Endothelial cell of umbilical vein (primary cell): ENCODE measurements at regions not wholly inside any gene's neighbourhood (a gene's known extent, or its start where the extent isn't known, plus 50 kb on each side); places are given as distances from the start of the nearest gene placed in this dataset.

ENCODE experiments used
- BruUV-seq: library from RNA; stranded (reverse); fragments of 400-500 nt; replicated peaks from 2 replicates; lab custom pipeline; 2021; lab: Mats Ljungman, UMichigan
- CTCF ChIA-PET: fragments of 300-600, 350-600 bp; sonication (Branson Sonifier 250); formaldehyde crosslinking; loops from one replicate; lab custom pipeline; 2021; ENCODE audit warnings: antibody characterized with exemption, inconsistent platforms; lab: Charles Lee
- POLR2A ChIA-PET: fragments of 300-600, 350-600 bp; sonication (Branson Sonifier 250); formaldehyde crosslinking; loops from one replicate; lab custom pipeline; 2021; ENCODE audit warnings: antibody characterized with exemption, inconsistent platforms; lab: Charles Lee
- DNase-seq: peaks from one replicate; pipeline ENCODE4 v3.0.0-alpha.2; 2011; ENCODE audit warnings: low read depth, low spot score
- FAIRE-seq: peaks from 2 replicates; lab custom pipeline; 2011; peaks lifted over from hg19 to GRCh38; lab: Jason Lieb, UNC
- H2AFZ ChIP-seq: 2 replicates; pipeline ENCODE4 v1.6.0; 2012; ENCODE audit warnings: low read depth, low read length, control low read depth, inconsistent platforms
- H3K27ac ChIP-seq: 2 replicates; pipeline ENCODE4 v1.5.1; 2011; ENCODE audit warnings: low read depth, mild to moderate bottlenecking, control low read depth, low read length, moderate library complexity; ENCODE audit not compliant: insufficient read depth
- H3K27me3 ChIP-seq, 2 experiments: 2 replicates each; pipeline versions ENCODE4 v1.6.0 to v1.6.1; 2011; ENCODE audit warnings: low read length in 2 of 2, mixed read lengths in 1 of 2; ENCODE audit not compliant: control insufficient read depth in 2 of 2, insufficient read depth in 2 of 2
- H3K36me3 ChIP-seq, 2 experiments: 2 replicates in 1 of 2; 3 replicates in 1 of 2; pipeline ENCODE4 v1.5.1; 2011; ENCODE audit warnings: low read length in 2 of 2, mild to moderate bottlenecking in 1 of 2, moderate library complexity in 1 of 2; ENCODE audit not compliant: control insufficient read depth in 2 of 2, insufficient read depth in 2 of 2; ENCODE audit errors: extremely low read depth in 1 of 2
- H3K4me1 ChIP-seq: 3 replicates; pipeline ENCODE4 v1.5.1; 2011; ENCODE audit warnings: mild to moderate bottlenecking, low read length; ENCODE audit not compliant: control insufficient read depth, insufficient read depth; ENCODE audit errors: extremely low read depth
- H3K4me2 ChIP-seq: 2 replicates; pipeline ENCODE4 v1.6.1; 2011; ENCODE audit warnings: low read length, control low read depth, mixed read lengths; ENCODE audit not compliant: insufficient read depth
- H3K4me3 ChIP-seq, 3 experiments: fragments of 200-600 bp in 1 of 3; sonication (generic), shearing (Covaris generic) in 1 of 3; replicated peaks in 1 of 3; 2 replicates each; pipeline ENCODE4 v1.5.1; 2011 to 2016; ENCODE audit warnings: control low read depth in 3 of 3, low read length in 3 of 3, mild to moderate bottlenecking in 2 of 3, inconsistent platforms in 1 of 3, low read depth in 1 of 3, moderate library complexity in 1 of 3; ENCODE audit not compliant: insufficient read depth in 1 of 3
- H3K79me2 ChIP-seq: 2 replicates; pipeline ENCODE4 v1.6.0; 2012; ENCODE audit warnings: low read length, inconsistent platforms; ENCODE audit not compliant: control insufficient read depth, insufficient read depth
- H3K9ac ChIP-seq: replicated peaks from 2 replicates; pipeline ENCODE3; 2011; ENCODE audit warnings: low read length, control low read depth; ENCODE audit not compliant: insufficient read depth; ENCODE audit errors: extremely low read depth
- H3K9me1 ChIP-seq: replicated peaks from 3 replicates; pipeline ENCODE4 v1.6.0; 2011; ENCODE audit warnings: mild to moderate bottlenecking, low read length; ENCODE audit not compliant: control insufficient read depth, insufficient read depth; ENCODE audit errors: extremely low read depth
- H3K9me3 ChIP-seq: replicated peaks from 2 replicates; pipeline ENCODE4 v1.5.1; 2012; ENCODE audit warnings: low read length, inconsistent platforms; ENCODE audit not compliant: control insufficient read depth, insufficient read depth
- H4K20me1 ChIP-seq: replicated peaks from 2 replicates; pipeline ENCODE3; 2011; ENCODE audit warnings: mild to moderate bottlenecking, low read length; ENCODE audit not compliant: control insufficient read depth, insufficient read depth; ENCODE audit errors: extremely low read depth
- EZH2 ChIP-seq: IDR thresholded peaks from 2 replicates; pipeline ENCODE4 v1.6.1; 2012; ENCODE audit warnings: borderline replicate concordance, low read depth, mild to moderate bottlenecking, moderate library complexity, low read length, inconsistent platforms; ENCODE audit not compliant: severe bottlenecking
- FOS ChIP-seq: IDR thresholded peaks from 2 replicates; pipeline ENCODE4 v1.6.1; 2011; ENCODE audit warnings: mild to moderate bottlenecking, low read length, moderate library complexity, borderline replicate concordance; ENCODE audit not compliant: insufficient read depth
- GATA2 ChIP-seq: IDR thresholded peaks from 2 replicates; pipeline ENCODE4 v1.7.0; 2011; ENCODE audit warnings: low read depth, mild to moderate bottlenecking, moderate library complexity, mixed read lengths, low read length; ENCODE audit not compliant: insufficient read length, insufficient read depth
- JUN ChIP-seq: IDR thresholded peaks from 2 replicates; pipeline ENCODE4 v1.6.1; 2011; ENCODE audit warnings: borderline replicate concordance, low read depth; ENCODE audit not compliant: insufficient read length, insufficient read depth
- POLR2A ChIP-seq: IDR thresholded peaks from 2 replicates; pipeline ENCODE4 v1.6.1; 2012; ENCODE audit warnings: low read depth, mild to moderate bottlenecking, control low read depth, low read length
- POLR2AphosphoS5 ChIP-seq: IDR thresholded peaks from 2 replicates; pipeline ENCODE4 v1.6.1; 2012; ENCODE audit warnings: low read depth, mild to moderate bottlenecking, control low read depth, low read length, moderate library complexity; ENCODE audit not compliant: insufficient read depth
- dilution Hi-C: fragments of 300-500 bp; cut with MboI; formaldehyde crosslinking; loops from one replicate; pipeline ENCODE4 v1.15.0; 2019; ENCODE audit warnings: low sequenced_read_pairs; ENCODE audit not compliant: extremely low pct_ligation_motif_present
- intact Hi-C: fragments of 100-400 bp; cut with micrococcal nuclease; formaldehyde crosslinking; loops from one replicate; pipeline ENCODE4 v1.10.0; 2022

GRCh38 chr6:26156850-26157250, 69.6 kb downstream of the HFE start:
- CTCF ChIA-PET: interaction anchor here (0.9 to 2.8 kb wide), 5 partner anchors 30 to 131 kb away, joined by 3 to 15 read pairs (median 7); a partner anchor contains a TSS
- POLR2A ChIA-PET: interaction anchor here (0.6 to 6.3 kb wide), 15 partner anchors 16 to 1736 kb away, joined by 3 to 265 read pairs (median 9); a partner anchor contains a TSS
- H3K4me2 ChIP-seq: peak overlapping the region; percentile 27
- dilution Hi-C loops (no loop called here), intact Hi-C loops (loop anchor here (1.0 to 5.0 kb wide), 8 partner anchors 32 to 125 kb away; a partner anchor contains a TSS)
- TF ChIP-seq FOS (no peak), JUN (no peak), POLR2A (peak; percentile 2), GATA2 (no peak), EZH2 (no peak)
- no peaks in the 10 kb centered on the region for H4K20me1 ChIP-seq
- no peaks in the 10 kb centered on the region for H3K79me2 ChIP-seq
- FAIRE-seq (no peak), DNase-seq (no peak)
- H3K9ac ChIP-seq: peak overlapping the region; percentile 83
- no peak overlapping the region for H2AFZ ChIP-seq
- no peaks in the 10 kb centered on the region for H3K9me3 ChIP-seq
- H3K36me3 ChIP-seq: no peaks in the 10 kb centered on the region
- H3K27me3 ChIP-seq: peaks cover 0 to 3% of the 10 kb centered on the region in 2 experiments
- no TSS peak for BruUV-seq
- no peaks in the 10 kb centered on the region for H3K9me1 ChIP-seq
- H3K4me3 ChIP-seq: peak overlapping the region; percentile 45 to 81 (median 68)
- peak overlapping the region; percentile 78 for H3K27ac ChIP-seq
- H3K4me1 ChIP-seq: peaks cover 8% of the 10 kb centered on the region

- no peaks in the 10 kb centered on the region for H3K79me2 ChIP-seq
- H3K36me3 ChIP-seq: no peaks in the 10 kb centered on the region
- TF ChIP-seq JUN: no peak
- TF ChIP-seq POLR2A: peak; percentile 85
- TF ChIP-seq POLR2AphosphoS5: peak; percentile 41
- TF ChIP-seq GATA2: no peak
- ChIA-PET POLR2A (interaction anchor here (0.6 to 6.3 kb wide), 20 partner anchors 9 to 1735 kb away, joined by 3 to 265 read pairs (median 7); a partner anchor contains a TSS), CTCF (interaction anchor here (0.9 to 3.0 kb wide), 10 partner anchors 16 to 131 kb away, joined by 3 to 28 read pairs (median 9); a partner anchor contains a TSS)
- intact Hi-C loops (loop anchor here (1.0 to 5.0 kb wide), 7 partner anchors 26 to 125 kb away; a partner anchor contains a TSS), dilution Hi-C loops (no loop called here)
- no peak for FAIRE-seq
- no peaks in the 10 kb centered on the region for H3K9me3 ChIP-seq
- H4K20me1 ChIP-seq: no peaks in the 10 kb centered on the region
- H3K4me3 ChIP-seq: peak overlapping the region; percentile 45 to 89 (median 81)
- peaks cover 0 to 3% of the 10 kb centered on the region in 2 experiments for H3K27me3 ChIP-seq
- peak; percentile 97 for DNase-seq
- no peaks in the 10 kb centered on the region for H3K9me1 ChIP-seq
- no peak overlapping the region for H2AFZ ChIP-seq
- TSS peak; percentile 99 for BruUV-seq
- H3K27ac ChIP-seq: peak overlapping the region; percentile 78
- peak overlapping the region; percentile 83 for H3K9ac ChIP-seq
- H3K4me2 ChIP-seq: peak overlapping the region; percentile 27
- H3K4me1 ChIP-seq: peaks cover 8% of the 10 kb centered on the region
Measured at GRCh38 chr6:26157251-26158075, 70.2 kb downstream of the HFE start.
